Tibial nerve (tissue), 3 donors: ENCODE measurements at regions not wholly inside any gene's neighbourhood (a gene's known extent, or its start where the extent isn't known, plus 50 kb on each side); places are given as distances from the start of the nearest gene placed in this dataset.

Experiments
- POLR2A ChIP-seq, 2 donors: fragments of 450-650 bp; IDR thresholded peaks; one replicate each; pipeline ENCODE4 v1.6.1; 2017; ENCODE audit warnings: antibody characterized with exemption in 2 of 2, mild to moderate bottlenecking in 2 of 2, moderate library complexity in 2 of 2
- TF ChIP-seq, protein P1 (sequence below), 5 experiments: fragments of 200-600 bp in 3 of 5; fragments of 450-650 bp in 2 of 5; sonication (generic) in 3 of 5; IDR thresholded peaks; one replicate each; pipeline ENCODE4 v1.5.1; 2016 to 2019; ENCODE audit warnings: antibody characterized with exemption in 5 of 5, mild to moderate bottlenecking in 3 of 5, moderate library complexity in 2 of 5

DNA sequence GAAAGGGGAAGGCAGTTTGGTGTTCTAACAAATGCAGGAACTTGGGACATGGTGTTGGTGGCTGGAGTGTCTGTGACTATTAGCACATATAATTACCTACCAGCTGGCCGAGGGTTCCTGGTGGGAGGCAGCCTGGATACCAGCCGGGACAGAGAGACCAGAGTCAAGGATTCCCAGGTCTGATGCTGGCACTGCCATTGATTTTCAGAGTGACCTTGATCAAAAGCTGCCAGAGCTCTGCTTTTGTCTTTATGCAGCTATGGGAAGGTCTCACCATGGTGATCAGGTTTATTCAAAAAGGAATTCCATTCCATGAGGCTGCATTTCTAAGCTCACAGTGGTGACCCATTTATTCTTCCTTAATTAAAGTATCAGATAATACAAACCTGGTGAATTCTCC is 101.0 kb upstream of the PWP1 start:
- no peak for TF ChIP-seq POLR2A (IDR thresholded peaks at IDR 0.05)
- TF ChIP-seq, protein P1, sequence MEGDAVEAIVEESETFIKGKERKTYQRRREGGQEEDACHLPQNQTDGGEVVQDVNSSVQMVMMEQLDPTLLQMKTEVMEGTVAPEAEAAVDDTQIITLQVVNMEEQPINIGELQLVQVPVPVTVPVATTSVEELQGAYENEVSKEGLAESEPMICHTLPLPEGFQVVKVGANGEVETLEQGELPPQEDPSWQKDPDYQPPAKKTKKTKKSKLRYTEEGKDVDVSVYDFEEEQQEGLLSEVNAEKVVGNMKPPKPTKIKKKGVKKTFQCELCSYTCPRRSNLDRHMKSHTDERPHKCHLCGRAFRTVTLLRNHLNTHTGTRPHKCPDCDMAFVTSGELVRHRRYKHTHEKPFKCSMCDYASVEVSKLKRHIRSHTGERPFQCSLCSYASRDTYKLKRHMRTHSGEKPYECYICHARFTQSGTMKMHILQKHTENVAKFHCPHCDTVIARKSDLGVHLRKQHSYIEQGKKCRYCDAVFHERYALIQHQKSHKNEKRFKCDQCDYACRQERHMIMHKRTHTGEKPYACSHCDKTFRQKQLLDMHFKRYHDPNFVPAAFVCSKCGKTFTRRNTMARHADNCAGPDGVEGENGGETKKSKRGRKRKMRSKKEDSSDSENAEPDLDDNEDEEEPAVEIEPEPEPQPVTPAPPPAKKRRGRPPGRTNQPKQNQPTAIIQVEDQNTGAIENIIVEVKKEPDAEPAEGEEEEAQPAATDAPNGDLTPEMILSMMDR (IDR thresholded peaks at IDR 0.05): no peak
